ENCODE measurements at regions not wholly inside any gene's neighbourhood (a gene's known extent, or its start where the extent isn't known, plus 50 kb on each side); places are given as distances from the start of the nearest gene placed in this dataset.

DNA sequence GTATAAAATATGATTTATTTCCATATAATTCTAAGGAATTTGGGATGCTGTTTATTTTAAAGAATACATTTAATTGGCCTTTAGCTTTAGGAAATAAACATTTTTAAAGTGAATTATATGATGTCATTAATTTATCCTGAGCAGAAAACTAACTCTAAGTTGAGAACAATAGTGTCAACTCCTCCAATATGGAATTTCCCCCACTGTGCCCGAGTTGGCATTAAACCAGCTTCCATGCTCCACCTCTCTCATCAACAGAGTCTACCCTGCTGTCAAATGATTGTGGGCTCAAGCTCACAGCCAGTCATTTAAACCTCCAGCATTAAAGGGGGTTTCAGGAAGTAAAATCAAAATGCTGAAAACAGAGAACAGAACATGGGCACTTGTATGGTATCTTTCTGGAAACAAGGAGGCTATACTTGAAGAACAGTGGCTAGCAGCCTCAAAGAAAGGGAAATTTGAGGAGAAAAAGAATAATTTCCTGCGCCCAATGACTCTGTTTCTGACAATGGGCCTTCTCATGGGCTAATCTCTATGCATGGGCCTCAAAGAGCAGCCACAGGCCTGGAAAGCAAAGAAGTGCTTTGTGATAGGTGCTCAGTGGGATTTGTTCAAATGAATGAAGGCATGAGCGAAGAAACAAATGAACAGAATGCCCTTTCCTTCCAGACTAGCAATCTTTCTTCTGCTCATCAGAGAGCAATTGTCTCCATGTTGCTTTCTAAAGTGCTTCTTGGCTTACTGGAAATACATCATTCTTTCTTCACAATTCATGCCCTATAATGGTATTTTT lies 252.8 kb downstream of the MTX2 start:
- no peak for TF ChIP-seq EP300 (IDR thresholded peaks at IDR 0.05)
- TF ChIP-seq, protein P1, sequence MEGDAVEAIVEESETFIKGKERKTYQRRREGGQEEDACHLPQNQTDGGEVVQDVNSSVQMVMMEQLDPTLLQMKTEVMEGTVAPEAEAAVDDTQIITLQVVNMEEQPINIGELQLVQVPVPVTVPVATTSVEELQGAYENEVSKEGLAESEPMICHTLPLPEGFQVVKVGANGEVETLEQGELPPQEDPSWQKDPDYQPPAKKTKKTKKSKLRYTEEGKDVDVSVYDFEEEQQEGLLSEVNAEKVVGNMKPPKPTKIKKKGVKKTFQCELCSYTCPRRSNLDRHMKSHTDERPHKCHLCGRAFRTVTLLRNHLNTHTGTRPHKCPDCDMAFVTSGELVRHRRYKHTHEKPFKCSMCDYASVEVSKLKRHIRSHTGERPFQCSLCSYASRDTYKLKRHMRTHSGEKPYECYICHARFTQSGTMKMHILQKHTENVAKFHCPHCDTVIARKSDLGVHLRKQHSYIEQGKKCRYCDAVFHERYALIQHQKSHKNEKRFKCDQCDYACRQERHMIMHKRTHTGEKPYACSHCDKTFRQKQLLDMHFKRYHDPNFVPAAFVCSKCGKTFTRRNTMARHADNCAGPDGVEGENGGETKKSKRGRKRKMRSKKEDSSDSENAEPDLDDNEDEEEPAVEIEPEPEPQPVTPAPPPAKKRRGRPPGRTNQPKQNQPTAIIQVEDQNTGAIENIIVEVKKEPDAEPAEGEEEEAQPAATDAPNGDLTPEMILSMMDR (IDR thresholded peaks at IDR 0.05): no peak

Measured in stomach (tissue), 4 donors.